Rectal smooth muscle tissue (tissue), 1 donor: ENCODE measurements at regions not wholly inside any gene's neighbourhood (a gene's known extent, or its start where the extent isn't known, plus 50 kb on each side); places are given as distances from the start of the nearest gene placed in this dataset.

Experiments used
- H3K27ac ChIP-seq: one replicate; pipeline ENCODE4 v1.7.0; 2013; ENCODE audit warnings: low read depth, low read length, inconsistent platforms
- H3K27me3 ChIP-seq: one replicate; pipeline ENCODE4 v1.7.0; 2013; ENCODE audit warnings: low read length; ENCODE audit not compliant: control insufficient read depth, insufficient read depth
- H3K36me3 ChIP-seq: one replicate; pipeline ENCODE4 v1.7.0; 2013; ENCODE audit warnings: low read length; ENCODE audit not compliant: control insufficient read depth, insufficient read depth
- H3K4me1 ChIP-seq: one replicate; pipeline ENCODE4 v1.7.0; 2013; ENCODE audit warnings: low read length; ENCODE audit not compliant: control insufficient read depth, insufficient read depth
- H3K4me3 ChIP-seq: one replicate; pipeline ENCODE4 v1.7.0; 2013; ENCODE audit warnings: low read length
- H3K9ac ChIP-seq: one replicate; pipeline ENCODE4 v1.7.0; 2013; ENCODE audit warnings: low read length

DNA sequence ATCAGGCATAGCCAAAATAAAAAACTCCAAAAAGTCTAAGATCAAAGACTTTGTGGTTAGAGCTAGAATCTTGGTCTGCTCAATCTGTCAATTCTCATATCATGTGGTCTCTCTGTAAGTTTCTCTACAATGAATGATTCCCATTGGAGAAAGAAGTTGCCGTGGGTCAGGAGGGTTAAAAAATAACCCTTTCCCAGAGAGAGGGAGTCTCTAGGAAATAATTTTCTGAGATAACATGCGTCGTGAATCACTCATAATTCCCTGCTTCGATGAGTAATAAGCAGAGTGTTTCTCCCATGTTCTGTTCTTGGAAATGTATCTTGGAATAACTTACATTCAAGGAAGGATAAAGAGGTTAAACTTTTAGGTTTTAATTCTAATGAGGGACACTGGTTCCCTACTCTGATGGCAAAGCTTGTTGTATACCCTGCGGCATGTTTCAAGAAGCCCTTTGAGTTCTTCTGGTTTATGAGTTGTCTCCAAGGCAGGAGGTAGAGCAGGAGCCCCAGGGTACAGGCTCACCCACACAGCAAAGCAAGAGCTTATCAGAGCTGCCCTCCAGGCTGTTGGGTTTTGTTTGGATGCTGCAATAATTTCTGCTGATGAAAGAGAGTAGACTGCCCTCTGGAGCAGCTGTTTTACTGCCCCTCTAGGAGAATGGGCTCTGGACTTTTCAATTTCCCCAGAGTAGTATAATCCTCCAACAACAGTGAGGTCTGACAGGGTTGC lies 599.1 kb downstream of the QKI start:
- H3K36me3 ChIP-seq, result no peaks in the 10 kb centered on the region
- H3K27ac ChIP-seq, result no peak overlapping the region
- H3K4me1 ChIP-seq, result no peaks in the 10 kb centered on the region
- H3K9ac ChIP-seq, result no peak overlapping the region
- H3K4me3 ChIP-seq, result no peak overlapping the region
- H3K27me3 ChIP-seq, result no peaks in the 10 kb centered on the region

DNA sequence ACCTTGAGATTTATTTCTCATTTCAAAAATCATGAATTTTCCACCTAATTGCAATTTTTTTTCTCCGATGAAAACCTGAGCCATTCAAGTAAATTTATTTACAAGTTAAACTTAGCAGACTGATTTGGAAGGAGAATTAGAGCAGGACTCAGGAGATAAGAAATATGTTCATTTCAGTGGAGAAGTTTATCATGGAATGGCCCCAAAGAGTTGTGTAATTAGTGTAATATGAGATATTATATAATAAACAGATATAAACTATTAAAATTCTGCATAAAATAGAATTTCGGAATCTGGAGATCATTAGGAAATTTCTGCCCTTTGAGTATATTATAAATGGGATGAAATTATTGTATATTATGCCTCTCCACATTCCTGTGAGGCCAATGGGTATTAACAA lies 596.8 kb downstream of the QKI start:
- Histone ChIP-seq H3K9ac (no peak overlapping the region), H3K4me1 (no peaks in the 10 kb centered on the region), H3K4me3 (no peak overlapping the region), H3K27ac (no peak overlapping the region), H3K36me3 (no peaks in the 10 kb centered on the region), H3K27me3 (no peaks in the 10 kb centered on the region)

DNA sequence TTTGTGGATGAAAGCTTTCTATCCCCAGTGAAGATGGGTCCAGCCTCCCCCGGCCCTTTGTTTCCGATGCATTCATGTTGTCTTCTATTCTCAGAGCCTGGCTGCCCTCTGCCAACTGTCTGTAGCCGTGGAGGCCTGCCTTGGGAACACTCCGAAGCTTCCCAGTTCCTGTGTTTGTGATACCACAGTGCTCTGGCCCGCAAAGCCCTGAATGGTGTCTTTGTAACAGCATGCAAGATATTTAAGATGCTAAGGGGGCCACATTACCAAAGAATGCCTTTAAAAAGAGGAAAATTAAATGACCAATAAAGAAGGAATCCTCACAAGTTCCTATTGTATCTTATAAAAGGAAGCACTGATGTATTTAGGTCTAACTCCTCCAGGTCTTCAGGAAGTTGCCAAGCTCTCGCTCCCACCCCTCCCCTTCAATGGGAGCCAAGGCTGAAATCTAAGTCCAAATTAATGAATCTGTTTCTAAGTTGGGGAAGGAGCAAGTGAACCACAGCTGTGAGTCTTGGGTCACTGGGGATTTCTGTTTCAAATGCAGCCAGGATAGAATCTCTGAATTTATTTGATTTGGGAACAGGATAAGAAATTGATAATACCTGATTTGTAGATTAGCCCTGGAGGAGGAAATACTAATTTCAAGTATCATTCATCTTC lies 596.1 kb downstream of the QKI start:
- H3K27me3 ChIP-seq, result no peaks in the 10 kb centered on the region
- H3K9ac ChIP-seq, result no peak overlapping the region
- H3K36me3 ChIP-seq, result no peaks in the 10 kb centered on the region
- H3K27ac ChIP-seq, result no peak overlapping the region
- H3K4me1 ChIP-seq, result no peaks in the 10 kb centered on the region
- H3K4me3 ChIP-seq, result no peak overlapping the region

DNA sequence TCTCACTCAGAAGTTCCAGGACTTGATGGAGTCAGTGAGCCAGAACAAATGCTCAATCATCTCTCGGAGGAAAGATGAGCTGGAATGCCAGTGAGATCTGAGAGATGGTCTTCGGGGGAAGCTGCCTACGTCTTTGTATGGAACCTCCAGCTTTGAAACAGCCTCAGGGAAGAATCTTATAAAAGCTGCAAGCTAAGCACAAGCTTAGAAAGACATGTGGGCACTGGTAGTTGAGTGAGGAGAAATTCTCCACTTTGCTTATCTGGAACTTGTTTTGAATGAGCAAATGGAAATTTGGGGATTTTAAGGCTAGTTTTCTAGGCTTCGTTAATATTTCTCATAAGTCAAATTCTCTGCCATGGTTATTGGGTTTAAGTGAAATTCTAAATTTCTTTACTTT lies 594.4 kb downstream of the QKI start:
- no peaks in the 10 kb centered on the region for H3K36me3 ChIP-seq
- H3K4me1 ChIP-seq, result no peaks in the 10 kb centered on the region
- H3K27me3 ChIP-seq, result no peaks in the 10 kb centered on the region
- H3K27ac ChIP-seq, result no peak overlapping the region
- H3K4me3 ChIP-seq, result no peak overlapping the region
- no peak overlapping the region for H3K9ac ChIP-seq

DNA sequence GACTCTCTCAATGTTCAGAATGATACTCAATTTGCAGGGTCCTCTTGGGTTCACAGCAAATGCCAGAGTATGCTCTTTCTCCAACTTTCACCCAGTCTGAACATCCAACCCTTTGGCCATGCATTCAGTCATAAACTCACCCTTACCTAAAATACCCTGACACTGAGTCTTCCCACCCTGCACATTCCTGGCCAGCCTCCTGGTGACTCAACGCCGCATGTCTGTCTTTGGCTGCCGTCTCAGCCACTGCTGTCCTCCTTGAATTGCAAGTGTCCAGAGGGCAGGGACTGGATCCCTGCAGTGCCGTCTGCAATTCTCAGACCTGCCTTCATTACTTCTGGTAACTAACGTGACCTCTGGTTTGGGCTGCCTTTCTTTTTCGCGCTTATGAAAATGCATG lies 593.4 kb downstream of the QKI start:
- H3K36me3 ChIP-seq, result no peaks in the 10 kb centered on the region
- H3K9ac ChIP-seq, result no peak overlapping the region
- H3K27ac ChIP-seq, result no peak overlapping the region
- no peaks in the 10 kb centered on the region for H3K4me1 ChIP-seq
- no peak overlapping the region for H3K4me3 ChIP-seq
- H3K27me3 ChIP-seq, result no peaks in the 10 kb centered on the region

DNA sequence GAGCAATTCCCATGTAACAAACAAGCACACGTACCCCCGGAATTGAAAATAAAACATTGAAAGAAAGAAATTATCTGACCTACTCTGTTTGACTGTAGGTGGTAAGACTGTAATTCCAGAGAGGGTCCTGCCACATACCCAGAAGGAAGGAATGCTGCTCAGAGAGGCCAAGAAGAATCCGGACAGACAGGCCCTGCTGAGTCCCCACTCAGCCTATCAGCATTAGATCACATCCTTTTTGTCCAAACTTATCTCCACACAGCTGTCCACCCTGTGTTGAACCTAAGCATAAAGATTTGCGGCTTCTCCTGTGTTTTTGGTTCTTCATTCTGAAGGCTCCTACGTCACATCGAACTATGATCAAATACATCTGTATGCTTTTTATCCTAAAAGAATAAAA lies 591.9 kb downstream of the QKI start:
- Histone ChIP-seq H3K4me1 (no peaks in the 10 kb centered on the region), H3K27me3 (no peaks in the 10 kb centered on the region), H3K4me3 (no peak overlapping the region), H3K36me3 (no peaks in the 10 kb centered on the region), H3K27ac (no peak overlapping the region), H3K9ac (no peak overlapping the region)

DNA sequence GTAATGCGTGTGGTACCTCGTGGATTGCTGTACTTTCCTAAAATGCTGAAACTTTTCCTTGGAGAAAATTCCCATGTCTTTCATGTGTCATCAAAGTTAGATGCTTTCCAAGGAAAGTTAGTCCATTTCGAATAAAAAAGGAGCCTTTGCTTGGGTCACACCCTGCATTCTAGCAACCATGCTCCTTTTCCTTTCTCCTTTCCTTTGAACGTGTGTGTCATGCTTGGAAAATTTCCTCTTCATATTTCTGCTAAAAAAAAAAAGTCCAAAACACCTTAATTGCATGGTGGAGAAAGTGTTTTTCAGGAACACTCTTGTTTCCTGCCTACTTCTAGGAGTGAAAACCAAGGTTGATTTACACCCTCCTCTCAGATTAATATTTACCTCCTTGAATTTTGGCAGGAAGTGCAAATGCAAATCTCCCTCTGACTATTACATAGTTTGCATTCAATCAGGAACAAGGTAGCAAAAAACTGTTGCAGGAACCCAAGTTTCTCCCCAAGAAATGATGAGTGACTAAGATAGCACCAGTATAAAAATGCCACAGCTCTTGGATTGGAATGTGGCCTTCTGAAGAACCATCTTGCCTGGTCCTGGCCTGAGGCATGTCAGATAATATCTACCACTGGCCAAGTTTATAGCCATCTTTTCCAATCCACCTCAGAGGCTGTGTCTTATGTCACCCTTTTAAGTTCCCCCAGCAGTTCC lies 590.6 kb downstream of the QKI start:
- Histone ChIP-seq H3K36me3 (no peaks in the 10 kb centered on the region), H3K9ac (no peak overlapping the region)

DNA sequence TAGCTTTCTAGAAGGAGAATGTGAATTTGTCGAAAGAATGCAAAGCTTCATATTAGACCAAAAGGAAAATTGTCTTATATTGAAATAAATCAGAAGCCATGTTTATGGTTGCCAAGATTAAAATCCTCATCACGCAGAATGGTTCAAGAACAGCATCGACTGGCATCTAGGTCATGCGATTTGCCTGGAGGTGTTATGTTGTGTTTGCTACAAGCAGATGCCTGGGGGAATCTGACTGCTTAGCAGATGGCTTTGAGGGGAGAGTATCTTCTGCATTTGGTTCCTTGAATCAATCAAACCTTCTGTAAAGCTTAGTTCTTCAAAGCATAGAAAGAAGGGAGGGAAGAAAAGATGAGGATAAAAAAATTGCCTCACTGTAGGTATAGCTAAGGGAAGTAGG lies 585.8 kb downstream of the QKI start:
- H3K27me3 ChIP-seq, result no peaks in the 10 kb centered on the region

More for the DNA sequence above, 590.6 kb downstream of the QKI start:
- no peaks in the 10 kb centered on the region for H3K4me1 ChIP-seq
- no peak overlapping the region for H3K27ac ChIP-seq
- no peaks in the 10 kb centered on the region for H3K27me3 ChIP-seq
- no peak overlapping the region for H3K4me3 ChIP-seq

DNA sequence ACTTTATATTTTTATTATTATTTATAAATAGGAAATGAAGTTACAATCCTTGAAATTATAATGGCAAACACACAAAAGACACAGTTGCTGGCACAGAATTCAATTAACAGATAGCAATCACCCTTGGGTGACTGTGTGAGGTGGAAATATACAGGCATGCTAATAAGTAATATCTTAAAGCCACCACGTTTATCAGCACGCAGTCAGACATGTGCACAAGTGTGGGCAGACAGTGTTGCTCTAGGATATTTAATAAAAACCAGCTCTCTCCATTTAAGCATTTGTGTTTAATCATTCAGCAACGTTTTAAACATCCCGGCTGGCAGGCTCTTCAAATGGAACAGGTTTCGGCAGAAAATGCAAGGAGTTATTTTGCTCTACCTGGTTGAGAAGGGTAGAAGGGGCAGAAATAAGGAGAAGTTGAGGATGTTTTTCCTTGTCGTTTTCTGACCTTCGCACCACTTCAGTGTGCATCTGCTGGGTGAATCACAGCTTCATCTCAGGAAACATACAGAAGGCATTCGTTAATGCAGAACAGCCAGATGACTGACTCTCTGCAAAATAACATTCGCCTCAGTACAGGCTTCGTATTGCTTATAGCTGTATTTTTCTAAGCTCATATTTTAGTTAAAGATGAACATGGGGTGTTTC lies 585.1 kb downstream of the QKI start:
- no peak overlapping the region for H3K27ac ChIP-seq
- no peak overlapping the region for H3K4me3 ChIP-seq
- H3K4me1 ChIP-seq, result no peaks in the 10 kb centered on the region
- no peaks in the 10 kb centered on the region for H3K36me3 ChIP-seq
- H3K27me3 ChIP-seq, result no peaks in the 10 kb centered on the region
- H3K9ac ChIP-seq, result no peak overlapping the region

More for the DNA sequence above, 585.8 kb downstream of the QKI start:
- H3K36me3 ChIP-seq, result no peaks in the 10 kb centered on the region
- H3K9ac ChIP-seq, result no peak overlapping the region
- H3K27ac ChIP-seq, result no peak overlapping the region
- no peak overlapping the region for H3K4me3 ChIP-seq
- H3K4me1 ChIP-seq, result no peaks in the 10 kb centered on the region

DNA sequence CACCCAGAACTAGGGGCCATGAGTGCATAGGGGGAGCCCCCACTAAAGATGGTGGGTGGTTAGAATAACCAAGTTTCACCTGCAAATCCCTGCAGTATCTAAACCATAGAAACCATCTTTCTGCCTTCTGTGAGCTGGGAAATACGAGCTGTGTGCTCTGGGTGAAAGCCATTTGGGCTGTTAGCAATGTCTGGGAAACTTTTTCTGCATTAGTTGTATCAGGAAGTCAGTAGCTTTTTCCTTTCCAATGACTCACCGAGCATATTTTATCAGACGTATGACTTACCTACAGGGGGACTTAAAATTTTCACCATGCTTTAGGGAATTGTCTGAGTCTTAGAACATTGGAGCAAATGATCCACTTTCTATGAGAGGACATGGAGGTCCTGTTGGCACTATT lies 584.0 kb downstream of the QKI start:
- Histone ChIP-seq H3K36me3 (no peaks in the 10 kb centered on the region), H3K27ac (no peak overlapping the region), H3K9ac (no peak overlapping the region), H3K27me3 (no peaks in the 10 kb centered on the region), H3K4me1 (no peaks in the 10 kb centered on the region), H3K4me3 (no peak overlapping the region)

DNA sequence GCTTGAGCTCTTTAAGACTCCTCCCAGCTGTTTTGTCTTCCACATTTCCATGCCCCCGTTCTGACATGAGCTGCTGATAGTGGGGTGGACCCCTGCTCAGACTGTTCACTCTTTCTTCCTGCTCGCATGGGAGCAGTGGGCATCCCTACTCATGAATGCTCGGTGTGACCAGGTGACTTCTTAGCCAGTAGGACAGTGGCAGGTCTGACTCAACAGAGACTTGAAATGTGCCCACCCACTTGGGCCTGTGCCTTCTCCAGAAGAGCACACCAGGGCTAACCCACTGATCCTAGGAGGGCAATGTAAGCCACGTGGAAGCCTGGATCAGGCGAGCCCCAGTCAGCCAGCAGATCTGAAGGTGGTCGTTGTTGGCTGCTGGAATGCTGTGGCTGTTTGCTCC lies 582.0 kb downstream of the QKI start:
- no peaks in the 10 kb centered on the region for H3K4me1 ChIP-seq
- H3K27me3 ChIP-seq, result no peaks in the 10 kb centered on the region
- no peak overlapping the region for H3K4me3 ChIP-seq
- H3K36me3 ChIP-seq, result no peaks in the 10 kb centered on the region
- no peak overlapping the region for H3K27ac ChIP-seq
- H3K9ac ChIP-seq, result no peak overlapping the region

DNA sequence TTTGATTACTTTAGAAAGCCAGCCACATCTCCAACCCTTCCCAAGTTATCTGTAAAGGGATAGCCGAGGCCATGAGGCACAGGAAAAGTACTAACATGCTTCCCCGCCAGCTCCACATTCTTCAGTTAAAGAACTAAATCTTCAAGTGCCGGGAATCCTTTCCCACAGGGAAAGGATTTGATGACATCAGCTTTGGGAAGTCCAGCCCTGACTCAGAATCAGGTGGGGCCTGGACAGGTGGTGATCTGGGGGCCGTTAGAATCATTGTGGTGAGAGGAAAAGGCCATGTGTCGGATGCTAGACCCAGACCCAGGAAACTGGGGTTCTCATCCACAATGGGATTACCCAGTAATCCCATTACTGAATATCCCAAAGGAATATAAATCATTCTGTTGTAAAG lies 580.0 kb downstream of the QKI start:
- Histone ChIP-seq H3K27ac (no peak overlapping the region), H3K4me1 (no peaks in the 10 kb centered on the region), H3K4me3 (no peak overlapping the region), H3K9ac (no peak overlapping the region), H3K36me3 (no peaks in the 10 kb centered on the region), H3K27me3 (no peaks in the 10 kb centered on the region)
